ENCODE measurements at regions not wholly inside any gene's neighbourhood (a gene's known extent, or its start where the extent isn't known, plus 50 kb on each side); places are given as distances from the start of the nearest gene placed in this dataset.

DNA sequence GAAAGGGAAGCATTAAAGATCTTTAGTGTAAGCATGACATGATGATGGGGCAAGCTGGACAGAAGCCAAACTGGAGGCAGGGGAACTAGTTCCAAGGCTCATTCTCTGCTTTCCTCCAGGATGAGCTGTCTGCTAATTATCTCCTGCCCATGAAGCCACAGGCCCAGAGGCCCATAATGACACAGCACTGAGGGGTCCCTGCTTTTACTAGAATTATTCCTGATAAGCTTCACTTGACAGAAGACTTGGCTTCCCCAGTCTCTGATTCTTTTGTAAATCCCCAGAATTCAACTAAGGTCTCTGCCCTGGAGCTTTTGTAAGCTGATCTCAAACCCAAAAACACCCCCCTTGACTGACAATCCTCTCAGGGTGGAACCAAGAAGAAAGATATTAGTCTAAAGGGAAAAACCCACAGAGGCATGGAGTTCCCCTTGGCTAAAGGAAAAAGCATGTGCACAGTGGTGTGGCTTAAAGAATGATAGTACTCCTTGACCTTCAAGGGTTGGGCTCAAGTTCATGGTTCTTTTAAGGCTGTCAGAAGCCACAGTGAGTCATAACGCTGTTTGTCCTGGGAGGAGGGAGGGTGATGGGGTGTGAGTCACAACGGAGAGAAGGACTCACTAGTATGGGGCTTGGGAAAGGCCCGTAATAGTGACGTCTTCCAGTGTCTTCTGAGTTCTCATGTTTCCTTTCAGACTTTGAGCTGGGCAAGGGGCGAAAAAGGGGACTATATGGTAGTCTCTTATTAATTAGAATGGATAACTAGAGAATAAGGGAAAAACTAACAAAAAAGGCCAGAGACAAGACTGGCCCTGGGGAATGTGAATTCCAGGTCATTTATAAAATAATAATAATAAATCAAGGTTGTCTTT, 146.0 kb upstream of the CPEB2 start:
- TF ChIP-seq GATA2 (IDR thresholded peaks at IDR 0.05; ENCODE audit: low read depth, low read length) (no peak), GATA3 (IDR thresholded peaks at IDR 0.05; ENCODE audit: low read depth, low read length) (no peak)

Data from SH-SY5Y (cell line).